IPS-18c (cell line): ENCODE measurements at regions not wholly inside any gene's neighbourhood (a gene's known extent, or its start where the extent isn't known, plus 50 kb on each side); places are given as distances from the start of the nearest gene placed in this dataset.

Experiments
- H3K4me3 ChIP-seq: 2 replicates; pipeline ENCODE4 v1.7.0; 2013; ENCODE audit warnings: low read depth, mild to moderate bottlenecking, low read length, moderate library complexity; ENCODE audit not compliant: insufficient read depth
- H3K9me3 ChIP-seq: one replicate; pipeline ENCODE4 v1.6.1; 2013; ENCODE audit warnings: mild to moderate bottlenecking, low read length, moderate library complexity; ENCODE audit not compliant: control insufficient read depth, insufficient read depth

DNA sequence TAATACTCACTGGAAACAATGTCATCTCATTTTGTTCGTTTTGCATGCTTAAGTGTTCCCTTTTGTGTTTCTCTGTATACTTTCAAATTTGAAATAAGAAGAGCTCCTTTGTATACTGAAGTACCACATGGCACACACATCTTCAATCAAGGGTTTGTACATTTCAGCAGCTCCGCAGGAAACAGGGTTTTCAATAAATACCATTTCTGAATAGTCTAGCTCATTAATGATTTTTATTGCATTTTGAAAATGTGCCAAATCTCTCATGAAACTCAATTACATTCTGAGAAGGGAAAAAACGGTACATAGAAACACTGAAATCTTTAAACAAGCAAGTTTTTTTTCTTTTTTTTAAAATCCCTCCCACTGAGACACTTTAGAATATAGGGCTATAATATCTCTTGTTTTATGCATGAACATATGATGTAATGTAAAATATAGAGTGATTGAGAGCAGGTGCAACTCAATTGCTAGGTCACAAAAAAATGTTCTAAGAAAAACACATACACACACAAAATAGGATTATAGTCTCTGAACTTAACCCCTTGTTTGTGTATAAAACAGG is 914.2 kb upstream of the PCDH7 start:
- H3K4me3 ChIP-seq = no peak overlapping the region
- H3K9me3 ChIP-seq = no peaks in the 10 kb centered on the region

DNA sequence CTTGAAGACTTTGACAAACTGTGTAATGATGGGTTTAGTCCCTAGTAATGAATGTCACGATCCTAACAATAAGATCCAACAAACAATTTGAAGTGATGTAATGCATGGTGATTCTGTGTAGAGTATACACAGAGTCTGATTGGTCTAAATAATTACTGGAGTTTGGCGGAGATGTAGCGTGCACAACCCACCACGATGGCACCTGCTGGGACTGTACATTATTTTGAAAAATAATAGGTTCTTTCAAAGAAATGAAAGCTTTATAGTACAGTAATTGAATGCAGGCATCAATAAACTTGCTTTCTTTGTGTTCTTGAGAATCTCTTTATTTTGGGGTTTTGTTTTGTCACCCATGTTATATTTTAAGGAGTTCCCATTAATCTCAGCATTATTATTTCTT is 902.2 kb upstream of the PCDH7 start:
- Histone ChIP-seq H3K4me3 (no peak overlapping the region), H3K9me3 (no peaks in the 10 kb centered on the region)

DNA sequence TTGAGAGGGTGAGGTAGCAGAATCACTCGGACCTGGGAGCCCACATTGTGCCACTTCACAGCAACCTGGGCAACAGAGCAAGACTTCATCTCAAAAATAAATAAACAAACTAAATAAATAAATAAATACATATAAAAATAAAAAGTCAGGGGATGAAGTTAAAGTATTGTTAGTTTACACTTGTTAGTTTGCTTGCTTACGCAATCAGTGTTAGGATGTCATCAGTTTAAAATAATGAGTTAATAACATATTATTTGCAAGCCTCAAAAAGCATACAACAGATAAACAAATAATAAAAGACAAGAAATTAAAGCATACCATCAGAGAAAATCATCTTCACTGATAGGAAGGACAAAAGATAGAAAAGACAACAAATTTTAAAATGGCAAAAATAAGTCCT is 891.1 kb upstream of the PCDH7 start:
- Histone ChIP-seq H3K9me3 (no peaks in the 10 kb centered on the region), H3K4me3 (no peak overlapping the region)

DNA sequence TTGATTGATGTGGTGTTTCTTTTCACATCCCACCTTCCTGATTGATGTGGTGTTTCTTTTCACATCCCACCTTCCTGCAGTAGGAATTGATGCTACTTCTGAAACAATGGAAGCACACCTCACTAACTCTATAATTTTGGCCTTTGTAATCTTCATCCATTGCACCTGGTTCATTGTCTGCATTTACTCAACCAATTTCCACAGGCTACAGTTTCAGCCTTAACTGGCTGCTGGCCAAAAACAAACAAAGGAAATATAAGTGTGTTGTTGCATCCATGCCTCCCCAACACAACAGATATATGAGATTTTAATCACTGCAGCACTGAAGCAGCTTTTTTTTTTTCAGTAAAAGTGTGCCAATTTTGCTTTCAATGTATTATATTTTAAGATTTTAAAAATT is 867.6 kb upstream of the PCDH7 start:
- no peak overlapping the region for H3K4me3 ChIP-seq
- H3K9me3 ChIP-seq = no peaks in the 10 kb centered on the region

DNA sequence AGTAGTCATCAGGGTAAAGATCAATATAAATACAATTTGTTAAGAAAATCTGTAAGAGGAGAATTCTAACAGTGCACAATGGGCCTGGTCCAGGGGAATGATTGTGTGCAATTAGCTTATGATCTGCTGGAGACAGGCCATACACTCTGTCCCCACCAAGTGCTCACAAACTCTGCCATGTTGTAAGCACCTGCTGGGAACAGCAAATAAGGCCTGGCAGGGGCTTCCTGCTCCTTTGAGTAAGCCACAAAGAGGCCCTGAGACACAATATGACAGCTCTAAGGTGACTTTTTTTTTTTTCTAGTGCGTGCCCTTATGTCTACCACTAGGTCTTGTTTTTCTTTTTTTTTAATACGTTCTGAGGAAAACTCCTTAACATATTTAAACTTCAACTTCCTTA is 866.3 kb upstream of the PCDH7 start:
- Histone ChIP-seq H3K4me3 (no peak overlapping the region), H3K9me3 (no peaks in the 10 kb centered on the region)

DNA sequence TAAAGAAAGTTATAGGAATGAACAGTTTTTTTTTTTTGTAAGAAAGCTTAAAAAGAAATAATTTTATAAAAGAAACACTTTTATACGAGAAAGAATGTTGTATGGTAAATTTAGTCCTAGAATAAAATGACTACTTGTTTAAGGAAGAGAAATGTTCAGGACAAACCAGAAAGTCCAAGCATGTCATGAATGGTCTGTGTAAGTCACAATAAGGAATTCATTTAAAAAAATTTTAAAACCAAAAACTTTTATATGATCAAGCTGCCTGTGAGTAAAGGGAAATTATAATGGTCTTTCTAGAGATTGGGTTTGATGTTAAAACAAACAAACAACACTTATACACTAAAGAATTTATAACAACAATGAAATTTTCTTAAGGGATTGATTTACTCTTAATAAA is 858.9 kb upstream of the PCDH7 start:
- Histone ChIP-seq H3K9me3 (peaks cover 2% of the 10 kb centered on the region), H3K4me3 (no peak overlapping the region)

DNA sequence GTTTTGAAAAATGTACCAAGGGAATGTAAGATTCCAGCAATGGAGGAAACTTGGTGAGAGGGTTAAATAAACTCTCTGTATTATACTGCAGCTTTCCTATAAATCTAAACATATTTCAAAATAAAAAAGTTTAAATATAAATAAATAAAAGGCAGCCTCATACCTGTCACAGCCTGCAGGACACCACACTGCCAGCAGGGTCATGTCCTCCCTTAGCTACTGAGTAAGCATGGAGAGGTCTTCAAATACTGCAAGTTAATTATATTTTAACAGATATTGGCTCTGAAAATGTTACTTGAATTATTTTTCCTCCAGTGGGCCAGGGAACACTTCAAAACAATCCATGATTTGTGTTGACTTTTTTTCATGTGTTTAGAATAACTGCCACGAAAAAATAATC is 852.8 kb upstream of the PCDH7 start:
- no peak overlapping the region for H3K4me3 ChIP-seq

DNA sequence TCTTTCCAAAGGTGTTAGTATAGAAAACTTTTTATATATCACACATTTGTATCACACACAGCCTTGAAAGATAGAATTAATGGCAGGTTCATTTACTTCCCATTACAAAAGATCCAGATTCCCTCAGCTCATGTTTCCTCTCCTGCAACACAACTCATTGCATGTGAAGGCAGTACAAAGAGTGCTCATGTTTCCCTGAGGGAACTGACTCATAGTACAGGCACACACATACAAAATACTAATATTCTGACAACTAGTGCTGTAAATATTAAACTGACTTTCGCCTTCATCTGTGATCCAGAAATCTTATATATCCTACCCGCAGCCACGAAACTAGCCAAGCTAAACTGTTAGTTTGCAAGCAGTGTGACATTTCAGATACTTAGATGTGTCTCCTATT is 819.8 kb upstream of the PCDH7 start:
- Histone ChIP-seq H3K9me3 (no peaks in the 10 kb centered on the region), H3K4me3 (no peak overlapping the region)

More for the DNA sequence above, 852.8 kb upstream of the PCDH7 start:
- H3K9me3 ChIP-seq = peaks cover 5% of the 10 kb centered on the region

DNA sequence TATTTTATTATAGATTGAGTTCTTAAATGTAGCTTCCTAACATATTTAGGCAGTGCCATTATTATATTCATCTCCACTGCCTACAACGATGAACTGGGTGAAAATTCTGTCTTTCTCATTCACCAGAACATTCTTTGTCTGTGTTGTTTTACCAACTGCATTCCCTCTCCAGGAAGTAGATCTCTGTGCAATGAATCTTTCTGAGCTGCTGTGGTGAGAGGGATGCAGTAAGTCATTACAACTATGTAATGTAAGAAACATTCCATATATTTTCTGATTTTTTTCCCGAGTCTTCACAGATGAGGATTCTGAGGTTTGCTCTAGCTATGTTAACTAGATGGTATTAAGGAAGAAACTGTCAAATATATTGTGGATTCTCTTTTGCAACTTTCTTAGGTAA is 811.9 kb upstream of the PCDH7 start:
- H3K4me3 ChIP-seq = no peak overlapping the region
- H3K9me3 ChIP-seq = no peaks in the 10 kb centered on the region

DNA sequence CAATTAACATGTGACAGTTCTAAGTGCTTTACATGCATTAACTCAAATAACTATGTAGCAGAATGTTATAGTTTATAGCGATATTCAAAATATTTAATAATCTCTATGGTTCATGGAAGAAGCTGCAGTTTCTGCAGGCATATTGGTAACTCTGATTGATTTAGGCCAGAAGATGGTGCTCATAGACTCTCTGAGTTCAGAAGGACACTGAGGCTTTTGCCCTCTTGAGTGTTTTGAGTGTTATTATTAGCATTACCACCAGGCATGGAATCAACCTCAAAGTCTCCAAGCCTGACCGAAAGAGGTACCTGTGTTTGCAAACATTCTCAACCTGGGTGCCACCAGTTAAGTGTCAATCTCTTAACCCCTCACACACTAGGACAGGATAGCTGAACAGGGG is 792.3 kb upstream of the PCDH7 start:
- H3K9me3 ChIP-seq = no peaks in the 10 kb centered on the region
- H3K4me3 ChIP-seq = no peak overlapping the region

DNA sequence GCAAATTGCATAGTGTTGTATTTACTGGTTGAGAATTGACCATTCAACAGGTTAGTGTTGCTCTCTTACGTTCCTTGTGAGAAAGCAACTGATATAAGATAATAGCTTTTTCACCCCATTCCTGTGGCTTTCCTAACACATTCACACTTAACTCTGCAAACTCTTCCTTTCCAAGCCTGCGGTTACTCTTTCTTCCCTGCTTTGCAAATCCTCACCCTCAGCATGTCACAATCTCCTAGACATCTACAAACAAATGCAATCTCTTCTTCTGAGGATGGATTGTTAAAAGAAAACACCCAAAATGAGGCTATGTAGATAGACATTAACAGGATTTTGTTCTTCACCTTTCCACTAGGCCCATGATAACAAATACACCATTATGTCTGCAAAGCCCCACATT is 771.7 kb upstream of the PCDH7 start:
- no peak overlapping the region for H3K4me3 ChIP-seq
- H3K9me3 ChIP-seq = no peaks in the 10 kb centered on the region

DNA sequence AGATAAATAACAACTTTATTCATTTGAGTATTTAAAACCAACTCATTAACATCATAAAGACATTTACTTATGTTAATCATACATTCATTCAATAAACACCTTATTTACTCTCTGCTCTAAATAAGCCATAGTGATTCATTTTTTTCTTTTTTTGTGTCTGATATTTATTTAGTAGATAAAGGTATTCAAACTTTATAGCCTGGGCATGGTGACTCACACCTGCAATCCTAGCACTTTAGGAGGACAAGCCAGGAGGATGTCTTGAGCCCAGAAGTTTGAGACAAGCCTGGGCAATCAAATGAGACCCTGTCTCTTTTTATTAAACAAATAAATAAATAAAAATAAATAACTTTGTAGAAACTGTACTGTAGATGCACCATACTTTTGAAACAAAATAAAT is 771.3 kb upstream of the PCDH7 start:
- H3K9me3 ChIP-seq = no peaks in the 10 kb centered on the region
- no peak overlapping the region for H3K4me3 ChIP-seq

DNA sequence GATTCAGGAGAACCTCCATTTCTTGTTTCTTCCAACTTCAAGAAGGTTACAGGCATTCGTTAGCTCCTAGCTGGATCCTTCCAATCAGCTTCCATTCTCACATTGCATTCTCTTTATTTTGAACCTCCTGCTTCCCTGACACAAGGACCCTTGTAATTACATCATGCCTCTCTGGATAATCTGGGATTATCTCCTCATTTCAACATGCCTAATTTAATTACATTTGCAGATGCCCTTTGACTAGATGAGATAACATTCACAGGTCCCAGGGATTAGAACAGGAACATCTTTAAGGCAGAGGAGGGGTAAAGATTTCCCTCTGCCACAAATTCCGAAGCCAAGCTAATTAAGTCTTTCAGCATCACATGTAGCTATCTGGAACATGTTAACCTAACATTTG is 753.8 kb upstream of the PCDH7 start:
- H3K9me3 ChIP-seq = no peaks in the 10 kb centered on the region
- H3K4me3 ChIP-seq = no peak overlapping the region

DNA sequence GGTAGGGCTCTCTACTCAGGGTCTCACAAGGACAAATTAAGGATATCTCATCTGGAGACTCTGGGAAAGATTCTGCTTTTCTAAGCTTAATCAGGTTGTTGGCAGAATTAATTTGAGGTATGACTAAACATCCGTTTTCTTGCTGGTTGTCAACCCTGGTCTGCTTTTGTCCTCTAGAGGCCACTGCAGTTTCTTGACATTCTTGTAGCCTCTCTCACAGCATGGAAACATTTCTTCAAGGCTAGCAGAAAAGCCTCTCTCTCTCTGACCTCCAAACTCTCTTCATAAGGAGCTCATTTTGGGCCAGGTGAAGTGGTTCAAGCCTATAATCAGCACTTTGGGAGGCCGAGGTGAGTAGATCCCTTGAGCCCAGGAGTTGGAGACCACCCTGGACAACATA is 749.5 kb upstream of the PCDH7 start:
- Histone ChIP-seq H3K9me3 (no peaks in the 10 kb centered on the region), H3K4me3 (no peak overlapping the region)

DNA sequence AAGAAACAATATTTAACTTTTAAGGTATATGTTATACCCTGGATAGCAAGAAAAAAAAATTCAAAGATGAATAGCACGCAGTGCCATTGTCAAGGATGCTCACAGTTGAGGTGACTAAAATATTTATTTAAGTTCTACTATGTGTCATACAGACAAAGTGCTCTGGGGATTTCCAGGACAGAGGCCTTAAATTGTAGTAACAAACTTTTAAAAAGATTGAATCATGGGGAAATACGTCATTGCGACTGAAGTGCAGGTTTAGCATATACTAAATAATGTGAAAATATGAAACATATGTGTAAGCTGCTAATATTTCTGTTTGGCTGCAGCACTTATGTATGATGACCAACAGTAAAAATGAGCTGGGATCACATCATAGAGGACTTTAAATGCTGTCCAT is 748.0 kb upstream of the PCDH7 start:
- Histone ChIP-seq H3K4me3 (no peak overlapping the region), H3K9me3 (no peaks in the 10 kb centered on the region)

DNA sequence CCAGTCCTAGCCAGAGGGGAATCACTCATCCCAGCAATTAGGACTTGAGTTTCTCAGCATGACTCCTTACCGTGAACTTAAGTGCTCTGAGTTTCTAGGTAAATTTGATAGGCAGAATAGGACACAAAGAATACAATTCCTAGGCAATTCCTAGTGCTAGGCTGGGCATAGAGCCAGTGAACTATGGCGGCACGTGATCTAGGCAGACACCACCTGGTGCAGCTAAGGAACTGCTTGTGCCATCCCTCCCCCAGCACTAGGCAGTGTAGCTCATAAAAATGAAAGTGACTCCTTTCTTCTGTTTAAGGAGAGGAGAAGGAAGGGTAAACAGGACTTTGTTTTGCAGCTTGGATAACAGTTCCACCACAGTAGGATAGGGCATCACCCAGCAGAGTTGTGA is 736.3 kb upstream of the PCDH7 start:
- Histone ChIP-seq H3K9me3 (no peaks in the 10 kb centered on the region), H3K4me3 (no peak overlapping the region)

DNA sequence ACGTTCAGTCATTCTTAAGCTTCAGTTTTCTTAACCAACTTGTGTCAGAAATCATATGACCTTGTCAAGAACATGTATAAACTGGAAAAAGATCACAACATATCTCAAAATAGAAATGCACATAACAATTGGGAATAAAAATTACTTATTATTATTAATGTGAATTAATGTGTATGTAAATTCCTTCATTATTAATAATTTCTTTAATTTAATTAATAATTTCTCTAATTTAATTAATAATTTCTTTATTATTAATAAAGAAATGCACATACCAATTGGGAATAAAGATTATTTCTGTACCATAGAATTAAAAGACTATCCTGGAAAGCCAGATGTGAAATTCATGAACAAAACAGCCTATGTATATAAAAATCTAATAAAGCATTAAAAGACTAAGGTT is 718.5 kb upstream of the PCDH7 start:
- Histone ChIP-seq H3K4me3 (no peak overlapping the region), H3K9me3 (no peaks in the 10 kb centered on the region)

DNA sequence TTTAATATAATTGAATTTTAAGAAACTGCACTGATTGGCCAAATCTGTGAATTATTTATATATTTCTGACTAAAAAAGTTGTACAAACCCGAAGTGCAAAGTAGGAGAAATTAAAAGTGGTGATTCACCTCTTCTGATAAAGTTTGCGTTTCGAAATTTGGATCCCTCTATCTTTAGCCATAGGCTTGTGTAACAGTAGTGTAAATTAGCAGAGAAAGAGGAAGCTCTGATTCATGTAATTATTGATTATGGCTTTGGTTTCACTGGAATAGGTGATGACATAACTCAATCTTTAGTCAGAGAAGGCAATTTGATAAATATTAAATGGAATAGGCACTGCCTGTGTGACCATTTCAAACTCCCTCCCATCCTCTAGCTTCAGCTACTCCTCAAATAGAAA is 717.8 kb upstream of the PCDH7 start:
- no peak overlapping the region for H3K4me3 ChIP-seq
- no peaks in the 10 kb centered on the region for H3K9me3 ChIP-seq

DNA sequence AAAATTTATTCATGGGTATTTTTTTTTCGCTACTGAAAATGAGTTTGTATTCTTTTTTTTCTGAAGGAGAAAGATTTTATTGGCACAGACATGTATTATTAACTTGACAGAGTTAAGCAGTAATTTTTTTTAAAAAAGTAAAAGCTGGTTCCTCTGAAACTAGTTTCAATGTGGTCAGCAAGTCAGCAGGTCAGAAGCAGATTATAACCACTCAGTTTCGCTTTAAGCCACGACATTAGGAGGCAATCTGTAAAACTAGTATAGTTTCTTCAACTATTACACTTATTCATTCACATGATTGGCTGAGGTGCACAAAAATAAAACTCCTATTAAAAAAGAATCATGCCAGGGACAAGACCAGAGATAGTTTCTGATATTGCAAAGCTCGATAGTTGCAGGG is 714.2 kb upstream of the PCDH7 start:
- no peak overlapping the region for H3K4me3 ChIP-seq

DNA sequence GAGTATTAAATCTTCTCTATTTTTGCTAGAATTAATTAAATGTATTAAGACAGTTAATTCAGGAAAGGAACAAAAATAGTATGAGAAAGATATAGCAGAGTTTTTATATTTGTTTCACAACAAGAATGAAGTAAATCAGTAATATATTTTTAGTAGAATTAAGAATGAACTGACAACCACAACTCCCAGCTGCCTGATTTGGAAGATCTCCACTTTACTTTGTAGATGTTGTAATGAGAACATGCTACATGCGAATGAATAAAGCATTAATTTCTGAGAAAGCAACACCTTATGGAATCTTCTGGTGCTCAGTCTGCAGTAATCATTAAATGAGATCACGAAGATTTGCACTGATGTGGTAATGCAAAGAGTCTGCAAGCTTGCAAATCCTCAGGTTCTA is 695.6 kb upstream of the PCDH7 start:
- no peaks in the 10 kb centered on the region for H3K9me3 ChIP-seq
- no peak overlapping the region for H3K4me3 ChIP-seq

More for the DNA sequence above, 714.2 kb upstream of the PCDH7 start:
- H3K9me3 ChIP-seq = no peaks in the 10 kb centered on the region
